ENCODE measurements at regions not wholly inside any gene's neighbourhood (a gene's known extent, or its start where the extent isn't known, plus 50 kb on each side); places are given as distances from the start of the nearest gene placed in this dataset.
"Not testable (repeated sequence)": the region's sequence is repeated elsewhere in the genome, so short reads cannot be mapped to it uniquely, and the experiment has no call there.

DNA sequence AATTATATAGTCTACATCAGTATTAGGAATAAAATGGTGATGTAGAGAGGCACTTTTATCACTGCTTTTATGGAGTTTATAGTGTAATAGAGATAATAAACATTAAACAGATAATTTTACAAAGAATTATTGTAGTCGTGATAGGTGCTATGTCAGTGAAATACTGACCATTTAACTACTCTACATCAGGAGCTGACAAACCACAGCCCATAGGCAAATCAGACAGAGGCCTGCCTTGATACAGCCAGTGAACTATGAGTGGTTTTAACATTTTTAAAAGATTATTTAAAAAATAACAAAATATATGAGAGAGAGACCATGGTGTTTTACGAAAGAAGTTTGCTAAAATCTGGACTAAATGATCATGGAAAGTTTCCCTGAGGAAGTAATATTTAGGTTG lies 104.3 kb downstream of the KLRB1 start:
- H3K27me3 ChIP-seq (ENCODE audit: control insufficient read depth in 2 of 2, insufficient read depth in 2 of 2, low read length in 2 of 2); H3K4me3 ChIP-seq (ENCODE audit: low read length); H3K36me3 Mint-ChIP-seq; H3K27ac Mint-ChIP-seq; H3K27me3 Mint-ChIP-seq; DNase-seq; POLR2A ChIA-PET; H3K4me1 Mint-ChIP-seq; H3K9me3 Mint-ChIP-seq; H3K9me3 ChIP-seq (ENCODE audit: control insufficient read depth in 2 of 3, low read length in 3 of 3); H3K36me3 ChIP-seq (ENCODE audit: control insufficient read depth in 2 of 3, insufficient read depth in 3 of 3, low read length in 3 of 3); H3K4me1 ChIP-seq (ENCODE audit: control insufficient read depth in 2 of 2, insufficient read depth in 2 of 2, low read length in 2 of 2); ATAC-seq; H3K27ac ChIP-seq (ENCODE audit: low read depth, low read length); intact Hi-C loops (cut with micrococcal nuclease); H3K4me3 Mint-ChIP-seq; CTCF ChIA-PET: not testable (repeated sequence)

DNA sequence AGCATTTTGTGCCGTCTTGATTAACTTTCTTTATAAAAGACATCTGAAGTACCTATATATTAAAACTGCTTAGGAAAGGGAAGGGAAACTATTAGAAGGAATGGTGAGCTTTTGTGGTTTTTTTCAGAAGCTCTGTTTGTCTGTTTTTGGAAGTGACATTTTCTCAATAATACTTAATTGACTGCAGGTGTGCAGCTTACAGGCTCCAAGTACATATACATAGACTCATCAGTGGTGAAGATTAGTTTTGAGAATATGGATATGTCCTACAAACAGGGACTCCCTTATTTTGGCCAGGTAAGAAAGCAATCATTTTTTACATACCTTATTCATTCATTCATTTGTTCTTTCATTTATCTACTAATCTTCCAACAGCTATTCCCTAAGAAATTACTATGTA lies 104.9 kb downstream of the KLRB1 start:
- H3K27ac Mint-ChIP-seq; H3K9me3 ChIP-seq (ENCODE audit: control insufficient read depth in 2 of 3, low read length in 3 of 3); H3K36me3 Mint-ChIP-seq; intact Hi-C loops (cut with micrococcal nuclease); H3K27me3 Mint-ChIP-seq; H3K9me3 Mint-ChIP-seq; ATAC-seq; POLR2A ChIA-PET; DNase-seq; H3K4me3 Mint-ChIP-seq; H3K4me1 Mint-ChIP-seq; H3K4me1 ChIP-seq (ENCODE audit: control insufficient read depth in 2 of 2, insufficient read depth in 2 of 2, low read length in 2 of 2); H3K27ac ChIP-seq (ENCODE audit: low read depth, low read length); H3K4me3 ChIP-seq (ENCODE audit: low read length); CTCF ChIA-PET; H3K27me3 ChIP-seq (ENCODE audit: control insufficient read depth in 2 of 2, insufficient read depth in 2 of 2, low read length in 2 of 2); H3K36me3 ChIP-seq (ENCODE audit: control insufficient read depth in 2 of 3, insufficient read depth in 3 of 3, low read length in 3 of 3): not testable (repeated sequence)

DNA sequence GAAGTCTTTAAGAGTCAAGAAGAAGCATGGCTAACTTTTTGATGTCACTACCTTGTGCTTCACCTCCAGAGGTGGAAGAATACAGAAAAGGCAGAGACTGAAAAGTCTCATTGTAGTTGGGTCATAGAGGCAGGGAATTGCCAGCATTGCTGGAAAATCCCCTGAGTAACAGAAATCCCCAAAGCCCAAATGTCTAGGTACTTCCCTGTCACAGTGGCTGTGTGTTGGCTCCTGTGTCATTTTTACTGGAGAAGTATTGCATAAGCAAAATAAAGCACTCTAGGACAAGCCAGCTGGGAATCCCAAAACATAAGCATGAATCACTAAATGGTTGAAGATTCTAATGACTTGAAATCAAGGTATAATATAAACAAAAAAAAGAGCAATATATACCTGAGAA lies 114.4 kb downstream of the KLRB1 start:
- H3K4me3 ChIP-seq (ENCODE audit: low read length); H3K36me3 Mint-ChIP-seq; H3K27ac ChIP-seq (ENCODE audit: low read depth, low read length); H3K27me3 Mint-ChIP-seq; ATAC-seq; H3K4me3 Mint-ChIP-seq; POLR2A ChIA-PET; H3K36me3 ChIP-seq (ENCODE audit: control insufficient read depth in 2 of 3, insufficient read depth in 3 of 3, low read length in 3 of 3); H3K27me3 ChIP-seq (ENCODE audit: control insufficient read depth in 2 of 2, insufficient read depth in 2 of 2, low read length in 2 of 2); H3K9me3 Mint-ChIP-seq; H3K4me1 ChIP-seq (ENCODE audit: control insufficient read depth in 2 of 2, insufficient read depth in 2 of 2, low read length in 2 of 2); DNase-seq; H3K4me1 Mint-ChIP-seq; H3K27ac Mint-ChIP-seq; H3K9me3 ChIP-seq (ENCODE audit: control insufficient read depth in 2 of 3, low read length in 3 of 3); CTCF ChIA-PET; intact Hi-C loops (cut with micrococcal nuclease): not testable (repeated sequence)

DNA sequence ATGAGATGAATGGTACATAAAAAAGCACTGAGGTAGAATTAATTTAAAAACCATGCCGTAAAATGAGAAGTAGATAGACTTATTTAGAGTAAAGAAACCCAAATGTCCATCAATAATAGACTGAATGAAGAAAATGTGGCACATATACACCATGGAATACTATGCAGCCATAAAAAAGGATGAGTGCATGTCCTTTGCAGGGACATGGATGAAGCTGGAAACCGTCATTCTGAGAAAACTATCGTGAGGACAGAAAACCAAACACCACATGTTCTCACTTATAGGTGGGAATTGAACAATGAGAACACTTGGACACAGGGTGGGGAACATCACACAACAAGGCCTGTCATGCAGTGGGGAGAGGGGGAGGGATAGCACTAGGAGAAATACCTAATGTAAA lies 126.4 kb downstream of the KLRB1 start:
- POLR2A ChIA-PET; H3K4me1 ChIP-seq (ENCODE audit: control insufficient read depth in 2 of 2, insufficient read depth in 2 of 2, low read length in 2 of 2); CTCF ChIA-PET; ATAC-seq; H3K27ac Mint-ChIP-seq; H3K4me3 Mint-ChIP-seq; H3K4me3 ChIP-seq (ENCODE audit: low read length); H3K36me3 ChIP-seq (ENCODE audit: control insufficient read depth in 2 of 3, insufficient read depth in 3 of 3, low read length in 3 of 3); H3K9me3 Mint-ChIP-seq; DNase-seq; H3K4me1 Mint-ChIP-seq; intact Hi-C loops (cut with micrococcal nuclease); H3K27ac ChIP-seq (ENCODE audit: low read depth, low read length); H3K27me3 ChIP-seq (ENCODE audit: control insufficient read depth in 2 of 2, insufficient read depth in 2 of 2, low read length in 2 of 2); H3K9me3 ChIP-seq (ENCODE audit: control insufficient read depth in 2 of 3, low read length in 3 of 3): not testable (repeated sequence)
- Mint-ChIP-seq H3K27me3 (peaks cover 0 to 14% (median 0%) of the 10 kb centered on the region in 5 donors), H3K36me3 (peaks cover 0 to 11% (median 4%) of the 10 kb centered on the region in 5 donors)

DNA sequence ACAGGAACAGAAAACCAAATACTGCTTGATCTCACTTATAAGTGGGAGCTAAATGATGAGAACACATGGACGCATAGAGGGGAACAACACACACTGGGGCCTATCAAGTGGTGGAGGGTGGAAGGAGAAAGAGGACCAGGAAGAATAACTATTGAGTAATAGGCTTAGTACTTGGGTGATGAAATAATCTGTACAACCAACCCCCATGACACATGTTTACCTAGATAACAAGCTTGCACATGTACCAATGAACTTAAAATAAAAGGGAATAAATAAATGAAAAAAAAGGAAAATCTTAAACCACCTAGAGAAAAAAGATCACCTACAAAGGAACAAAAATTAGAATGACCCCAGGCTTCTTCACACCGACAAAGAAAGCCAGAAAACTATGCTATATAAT lies 133.5 kb downstream of the KLRB1 start:
- H3K9me3 ChIP-seq (ENCODE audit: control insufficient read depth in 2 of 3, low read length in 3 of 3); POLR2A ChIA-PET; H3K9me3 Mint-ChIP-seq; H3K27ac Mint-ChIP-seq; CTCF ChIA-PET; H3K36me3 ChIP-seq (ENCODE audit: control insufficient read depth in 2 of 3, insufficient read depth in 3 of 3, low read length in 3 of 3); DNase-seq; H3K4me3 Mint-ChIP-seq; intact Hi-C loops (cut with micrococcal nuclease); ATAC-seq; H3K4me3 ChIP-seq (ENCODE audit: low read length); H3K27me3 ChIP-seq (ENCODE audit: control insufficient read depth in 2 of 2, insufficient read depth in 2 of 2, low read length in 2 of 2); H3K4me1 ChIP-seq (ENCODE audit: control insufficient read depth in 2 of 2, insufficient read depth in 2 of 2, low read length in 2 of 2); H3K27ac ChIP-seq (ENCODE audit: low read depth, low read length): not testable (repeated sequence)
- Mint-ChIP-seq H3K27me3 (peaks cover 0 to 14% (median 0%) of the 10 kb centered on the region in 5 donors), H3K4me1 (peaks cover 6 to 15% (median 9%) of the 10 kb centered on the region in 7 donors), H3K36me3 (peaks cover 0 to 19% (median 0%) of the 10 kb centered on the region in 5 donors)

DNA sequence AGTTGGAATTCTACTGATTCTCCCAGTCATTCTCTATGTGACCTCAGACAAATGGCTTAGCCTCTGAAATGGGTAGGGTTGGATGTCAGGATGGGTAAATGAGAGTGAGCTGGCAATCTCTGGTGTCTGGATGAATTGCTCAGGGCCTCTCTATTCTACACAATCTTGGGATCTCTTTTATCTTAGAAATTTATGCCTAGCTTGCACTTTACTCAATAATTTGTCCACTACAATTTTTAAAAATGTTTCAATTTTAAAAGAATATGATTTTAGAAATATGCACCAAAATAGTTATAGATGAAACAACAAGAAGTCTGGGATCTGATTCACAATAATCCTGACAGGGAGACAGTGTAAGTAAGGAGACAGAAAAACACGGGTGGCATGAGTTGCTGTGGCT lies 134.1 kb downstream of the KLRB1 start:
- H3K36me3 ChIP-seq (ENCODE audit: control insufficient read depth in 2 of 3, insufficient read depth in 3 of 3, low read length in 3 of 3); H3K9me3 ChIP-seq (ENCODE audit: control insufficient read depth in 2 of 3, low read length in 3 of 3); POLR2A ChIA-PET; H3K9me3 Mint-ChIP-seq; H3K27me3 ChIP-seq (ENCODE audit: control insufficient read depth in 2 of 2, insufficient read depth in 2 of 2, low read length in 2 of 2); H3K4me3 Mint-ChIP-seq; ATAC-seq; H3K27ac ChIP-seq (ENCODE audit: low read depth, low read length); H3K27me3 Mint-ChIP-seq; H3K4me3 ChIP-seq (ENCODE audit: low read length); H3K4me1 ChIP-seq (ENCODE audit: control insufficient read depth in 2 of 2, insufficient read depth in 2 of 2, low read length in 2 of 2); DNase-seq; CTCF ChIA-PET; H3K27ac Mint-ChIP-seq; intact Hi-C loops (cut with micrococcal nuclease): not testable (repeated sequence)
- peaks cover 0 to 15% (median 0%) of the 10 kb centered on the region in 5 donors for H3K36me3 Mint-ChIP-seq
- peaks cover 6 to 21% (median 14%) of the 10 kb centered on the region in 7 donors for H3K4me1 Mint-ChIP-seq

DNA sequence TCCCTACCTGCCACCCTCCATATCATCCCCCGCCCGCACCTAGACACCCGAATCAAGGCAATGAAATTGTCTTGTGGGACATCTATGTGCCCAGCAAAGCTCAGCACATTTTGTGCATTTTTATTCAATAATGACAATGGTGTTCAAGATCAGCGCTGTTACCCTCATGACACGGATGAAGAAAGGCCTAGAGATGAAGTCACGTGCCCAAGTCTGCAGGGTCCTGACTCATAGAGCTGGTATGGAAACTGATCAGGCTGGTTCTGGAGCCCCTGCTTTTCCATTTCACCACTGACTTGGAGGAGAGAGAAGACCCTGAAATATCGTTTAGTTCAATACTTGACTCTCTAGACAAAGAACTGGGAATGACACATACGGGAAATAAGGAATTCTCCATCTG lies 136.2 kb downstream of the KLRB1 start:
- DNase-seq; H3K27me3 Mint-ChIP-seq; H3K4me1 ChIP-seq (ENCODE audit: control insufficient read depth in 2 of 2, insufficient read depth in 2 of 2, low read length in 2 of 2); intact Hi-C loops (cut with micrococcal nuclease); H3K9me3 ChIP-seq (ENCODE audit: control insufficient read depth in 2 of 3, low read length in 3 of 3); H3K4me3 ChIP-seq (ENCODE audit: low read length); H3K27ac Mint-ChIP-seq; CTCF ChIA-PET; POLR2A ChIA-PET; H3K36me3 ChIP-seq (ENCODE audit: control insufficient read depth in 2 of 3, insufficient read depth in 3 of 3, low read length in 3 of 3); H3K27ac ChIP-seq (ENCODE audit: low read depth, low read length); H3K4me3 Mint-ChIP-seq; H3K27me3 ChIP-seq (ENCODE audit: control insufficient read depth in 2 of 2, insufficient read depth in 2 of 2, low read length in 2 of 2); H3K9me3 Mint-ChIP-seq; ATAC-seq: not testable (repeated sequence)
- peaks cover 0 to 15% (median 0%) of the 10 kb centered on the region in 5 donors for H3K36me3 Mint-ChIP-seq
- H3K4me1 Mint-ChIP-seq: peaks cover 6 to 27% (median 19%) of the 10 kb centered on the region in 7 donors
